Hematopoietic multipotent progenitor cell (in vitro differentiated cells): ENCODE measurements at regions not wholly inside any gene's neighbourhood (a gene's known extent, or its start where the extent isn't known, plus 50 kb on each side); places are given as distances from the start of the nearest gene placed in this dataset.
A peak's percentile ranks its signal among the peaks of the same experiment; 100 is the strongest.
"Not testable (repeated sequence)": the region's sequence is repeated elsewhere in the genome, so short reads cannot be mapped to it uniquely, and the experiment has no call there.

ENCODE experiments used
- DNase-seq, 3 donors: peaks; one replicate each; pipeline ENCODE4 v3.0.0-alpha.2; 2011 to 2015; ENCODE audit warnings: low read depth in 2 of 3, low spot score in 2 of 3

GRCh38 chr3:78221796-78222195 is 1181.9 kb downstream of the ROBO2 start:
- DNase-seq = no peak

GRCh38 chr3:78235841-78236240 is 1195.9 kb downstream of the ROBO2 start:
- DNase-seq = no peak

- DNase-seq = no peak
Measured at GRCh38 chr3:78238811-78239210, 1198.9 kb downstream of the ROBO2 start.

- no peak for DNase-seq
Measured at GRCh38 chr3:78242724-78243123, 1202.8 kb downstream of the ROBO2 start.

GRCh38 chr3:78244136-78244535 is 1204.2 kb downstream of the ROBO2 start:
- no peak for DNase-seq

GRCh38 chr3:78249294-78249693 is 1209.4 kb downstream of the ROBO2 start:
- DNase-seq = no peak

GRCh38 chr3:78253860-78254259 is 1214.0 kb downstream of the ROBO2 start:
- DNase-seq = no peak

GRCh38 chr3:78255403-78255802 is 1215.5 kb downstream of the ROBO2 start:
- no peak for DNase-seq

- DNase-seq = no peak
Measured at GRCh38 chr3:78256123-78256522, 1216.2 kb downstream of the ROBO2 start.

- DNase-seq = no peak
Measured at GRCh38 chr3:78257951-78258530, 1218.1 kb downstream of the ROBO2 start.

- no peak for DNase-seq
Measured at GRCh38 chr3:78258798-78259197, 1218.9 kb downstream of the ROBO2 start.

GRCh38 chr3:78260388-78260787 is 1220.5 kb downstream of the ROBO2 start:
- no peak for DNase-seq

GRCh38 chr3:78266550-78266949 is 1226.7 kb downstream of the ROBO2 start:
- not testable (repeated sequence) for DNase-seq

GRCh38 chr3:78267235-78267634 is 1227.3 kb downstream of the ROBO2 start:
- DNase-seq = no peak

- DNase-seq = no peak
Measured at GRCh38 chr3:78268087-78268486, 1228.2 kb downstream of the ROBO2 start.

- no peak for DNase-seq
Measured at GRCh38 chr3:78268716-78269668, 1229.1 kb downstream of the ROBO2 start.

- DNase-seq = peak in 2 of 3 donors; percentile 66 to 91
Measured at GRCh38 chr3:78273326-78273725, 1233.4 kb downstream of the ROBO2 start.

- DNase-seq = no peak
Measured at GRCh38 chr3:78274475-78275065, 1234.7 kb downstream of the ROBO2 start.

GRCh38 chr3:78275420-78275852 is 1235.5 kb downstream of the ROBO2 start:
- no peak for DNase-seq

- DNase-seq = no peak
Measured at GRCh38 chr3:78277220-78277619, 1237.3 kb downstream of the ROBO2 start.

GRCh38 chr3:78277801-78278200 is 1237.9 kb downstream of the ROBO2 start:
- peak in 2 of 3 donors; percentile 74 to 92 for DNase-seq

GRCh38 chr3:78279091-78279490 is 1239.2 kb downstream of the ROBO2 start:
- DNase-seq = no peak
